Gastroesophageal sphincter (tissue), 3 donors: ENCODE measurements at regions not wholly inside any gene's neighbourhood (a gene's known extent, or its start where the extent isn't known, plus 50 kb on each side); places are given as distances from the start of the nearest gene placed in this dataset.

ENCODE experiments used
- CTCF ChIP-seq, 4 experiments: fragments of 200-600 bp in 2 of 4; fragments of 450-650 bp in 2 of 4; sonication (generic) in 1 of 4; IDR thresholded peaks; one replicate each; pipeline ENCODE4 v1.5.1; 2017 to 2019; ENCODE audit warnings: antibody characterized with exemption in 4 of 4, mild to moderate bottlenecking in 2 of 4, moderate library complexity in 2 of 4
- POLR2A ChIP-seq, 2 donors: fragments of 450-650 bp; IDR thresholded peaks; one replicate each; pipeline ENCODE4 v1.6.1; 2017; ENCODE audit warnings: antibody characterized with exemption in 2 of 2, mild to moderate bottlenecking in 2 of 2, moderate library complexity in 1 of 2

DNA sequence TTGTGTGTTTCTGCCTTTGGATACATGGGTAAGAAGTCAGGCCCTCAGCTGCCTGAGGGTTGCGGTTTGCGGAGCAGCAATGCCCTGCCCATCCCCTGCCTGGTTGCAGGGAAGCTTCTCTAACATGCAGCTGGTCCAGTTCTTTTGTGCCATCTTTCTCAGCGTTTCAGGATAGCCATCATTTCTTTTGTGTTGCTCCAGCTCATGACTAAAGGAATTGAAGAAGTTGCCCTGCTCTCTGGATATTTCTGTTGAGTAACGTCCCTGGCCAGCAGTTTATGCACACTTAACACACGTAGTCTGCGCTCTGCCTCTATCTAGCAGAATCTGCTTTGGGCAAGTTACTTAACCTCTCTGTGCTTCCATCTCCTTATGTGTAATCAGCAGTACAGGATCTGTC lies 62.1 kb downstream of the DOP1B start:
- TF ChIP-seq POLR2A (IDR thresholded peaks at IDR 0.05) (no peak), CTCF (IDR thresholded peaks at IDR 0.05) (no peak)
